HG03442 (cell line): ENCODE measurements at regions not wholly inside any gene's neighbourhood (a gene's known extent, or its start where the extent isn't known, plus 50 kb on each side); places are given as distances from the start of the nearest gene placed in this dataset.

ENCODE experiments used
- ATAC-seq: cut with Tn5 transposase; IDR thresholded peaks from one replicate; pipeline ENCODE4 v1.9.1; 2021; ENCODE audit warnings: mild to moderate bottlenecking, moderate library complexity; ENCODE audit not compliant: unreplicated experiment

GRCh38 chrX:5122181-5122678, 1106.4 kb downstream of the NLGN4X start:
- no peak for ATAC-seq

- ATAC-seq: no peak
These were observed 1110.9 kb downstream of the NLGN4X start for GRCh38 chrX:5117816-5118215.

- no peak for ATAC-seq
These were observed 1115.5 kb downstream of the NLGN4X start for GRCh38 chrX:5113128-5113527.

- ATAC-seq: no peak
These were observed 1128.7 kb downstream of the NLGN4X start for GRCh38 chrX:5100004-5100403.

GRCh38 chrX:5086388-5086787, 1142.3 kb downstream of the NLGN4X start:
- no peak for ATAC-seq

GRCh38 chrX:5084279-5084678, 1144.4 kb downstream of the NLGN4X start:
- ATAC-seq: no peak

GRCh38 chrX:5082705-5083104, 1146.0 kb downstream of the NLGN4X start:
- ATAC-seq: no peak

GRCh38 chrX:5080791-5081190, 1147.9 kb downstream of the NLGN4X start:
- ATAC-seq: no peak

GRCh38 chrX:5068550-5068949, 1160.1 kb downstream of the NLGN4X start:
- no peak for ATAC-seq

- no peak for ATAC-seq
These were observed 1170.9 kb downstream of the NLGN4X start for GRCh38 chrX:5057786-5058185.

GRCh38 chrX:5054852-5055251, 1173.8 kb downstream of the NLGN4X start:
- no peak for ATAC-seq

GRCh38 chrX:5051831-5052491, 1176.7 kb downstream of the NLGN4X start:
- ATAC-seq: no peak

- no peak for ATAC-seq
These were observed 1186.1 kb downstream of the NLGN4X start for GRCh38 chrX:5042563-5042962.

- no peak for ATAC-seq
These were observed 1196.9 kb downstream of the NLGN4X start for GRCh38 chrX:5031792-5032191.

GRCh38 chrX:5015451-5015850, 1213.2 kb downstream of the NLGN4X start:
- no peak for ATAC-seq

GRCh38 chrX:4994855-4995254, 1233.8 kb downstream of the NLGN4X start:
- no peak for ATAC-seq

GRCh38 chrX:4978613-4979012, 1250.1 kb downstream of the NLGN4X start:
- no peak for ATAC-seq

- no peak for ATAC-seq
These were observed 1257.0 kb downstream of the NLGN4X start for GRCh38 chrX:4971646-4972045.

GRCh38 chrX:4964112-4964511, 1250.7 kb upstream of the PRKX start:
- no peak for ATAC-seq

- no peak for ATAC-seq
These were observed 1250.0 kb upstream of the PRKX start for GRCh38 chrX:4963432-4963831.

- ATAC-seq: no peak
These were observed 1231.3 kb upstream of the PRKX start for GRCh38 chrX:4944767-4945166.

- ATAC-seq: no peak
These were observed 1222.9 kb upstream of the PRKX start for GRCh38 chrX:4936315-4936714.

GRCh38 chrX:4935846-4936245, 1222.4 kb upstream of the PRKX start:
- no peak for ATAC-seq
